GM18873 (cell line): ENCODE measurements at regions not wholly inside any gene's neighbourhood (a gene's known extent, or its start where the extent isn't known, plus 50 kb on each side); places are given as distances from the start of the nearest gene placed in this dataset.
"Not testable (repeated sequence)": the region's sequence is repeated elsewhere in the genome, so short reads cannot be mapped to it uniquely, and the experiment has no call there.

Source experiments
- ATAC-seq: cut with Tn5 transposase; IDR thresholded peaks from one replicate; pipeline ENCODE4 v1.9.1; 2021; ENCODE audit warnings: mild to moderate bottlenecking, moderate library complexity, moderate number of reproducible peaks; ENCODE audit not compliant: unreplicated experiment, low FRiP score

- no peak for ATAC-seq
Observed at GRCh38 chr9:3664044-3664443, 138.2 kb upstream of the RFX3 start.

- no peak for ATAC-seq
Observed at GRCh38 chr9:3662671-3663070, 136.9 kb upstream of the RFX3 start.

GRCh38 chr9:3660936-3661335 is 135.1 kb upstream of the RFX3 start:
- ATAC-seq, result no peak

GRCh38 chr9:3659647-3660046 is 133.8 kb upstream of the RFX3 start:
- ATAC-seq, result no peak

GRCh38 chr9:3658964-3659363 is 133.2 kb upstream of the RFX3 start:
- no peak for ATAC-seq

- ATAC-seq, result no peak
Observed at GRCh38 chr9:3656224-3656623, 130.4 kb upstream of the RFX3 start.

GRCh38 chr9:3650994-3651622 is 125.3 kb upstream of the RFX3 start:
- ATAC-seq, result no peak

- ATAC-seq, result no peak
Observed at GRCh38 chr9:3648722-3649246, 123.0 kb upstream of the RFX3 start.

GRCh38 chr9:3648266-3648665 is 122.5 kb upstream of the RFX3 start:
- ATAC-seq, result no peak

- ATAC-seq, result no peak
Observed at GRCh38 chr9:3647652-3648051, 121.9 kb upstream of the RFX3 start.

GRCh38 chr9:3646226-3646625 is 120.4 kb upstream of the RFX3 start:
- ATAC-seq, result no peak

GRCh38 chr9:3642075-3642474 is 116.3 kb upstream of the RFX3 start:
- ATAC-seq, result not testable (repeated sequence)

- no peak for ATAC-seq
Observed at GRCh38 chr9:3629495-3629894, 103.7 kb upstream of the RFX3 start.

GRCh38 chr9:3628239-3628638 is 102.4 kb upstream of the RFX3 start:
- ATAC-seq, result no peak

GRCh38 chr9:3608011-3608410 is 82.2 kb upstream of the RFX3 start:
- ATAC-seq, result peak; percentile 74

- ATAC-seq, result no peak
Observed at GRCh38 chr9:3600672-3601071, 74.9 kb upstream of the RFX3 start.

GRCh38 chr9:3597792-3598191 is 72.0 kb upstream of the RFX3 start:
- ATAC-seq, result no peak

- no peak for ATAC-seq
Observed at GRCh38 chr9:3586066-3586465, 60.3 kb upstream of the RFX3 start.

- no peak for ATAC-seq
Observed at GRCh38 chr9:3585606-3586005, 59.8 kb upstream of the RFX3 start.

- ATAC-seq, result no peak
Observed at GRCh38 chr9:3578786-3579185, 53.0 kb upstream of the RFX3 start.

- no peak for ATAC-seq
Observed at GRCh38 chr9:3576328-3576727, 50.5 kb upstream of the RFX3 start.

GRCh38 chr9:3575821-3576220 is 50.0 kb upstream of the RFX3 start:
- no peak for ATAC-seq
